Coronary artery (tissue), 2 donors: ENCODE measurements at regions not wholly inside any gene's neighbourhood (a gene's known extent, or its start where the extent isn't known, plus 50 kb on each side); places are given as distances from the start of the nearest gene placed in this dataset.

Experiments used
- DNase-seq: peaks from one replicate; pipeline ENCODE4 v3.0.0-alpha.2; 2017; ENCODE audit warnings: low spot score
- H3K27ac ChIP-seq, 2 donors: fragments of 200-600 bp; sonication (generic); one replicate each; pipeline ENCODE4 v1.5.1; 2016 to 2019
- H3K4me3 ChIP-seq: fragments of 200-600 bp; sonication (generic); 2 replicates; pipeline ENCODE4 v1.5.1; 2016; ENCODE audit warnings: mild to moderate bottlenecking, moderate library complexity
- TF ChIP-seq, protein P1 (sequence below): fragments of 200-600 bp; sonication (generic); IDR thresholded peaks from one replicate; pipeline ENCODE4 v1.5.1; 2019; ENCODE audit warnings: antibody characterized with exemption

DNA sequence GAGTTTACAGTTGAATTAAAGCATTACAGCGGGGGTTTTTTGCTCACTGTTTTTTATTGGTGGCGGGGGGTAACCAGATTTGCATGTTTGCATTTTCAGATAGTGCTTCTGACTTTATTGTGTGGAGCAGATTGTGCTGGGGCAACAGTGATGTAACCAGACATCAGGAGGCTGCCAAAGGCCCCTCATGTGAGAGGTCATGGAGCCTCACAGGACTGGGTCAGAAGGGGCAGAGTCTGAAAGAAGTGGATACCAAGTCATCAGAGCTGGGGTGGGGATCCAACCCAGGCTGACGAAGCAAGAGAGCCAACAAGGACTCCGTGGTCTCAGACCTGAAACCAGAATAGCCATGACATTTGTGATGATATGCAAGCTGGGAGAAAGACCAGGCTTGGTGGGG, 259.4 kb upstream of the TAS2R1 start:
- TF ChIP-seq, protein P1, sequence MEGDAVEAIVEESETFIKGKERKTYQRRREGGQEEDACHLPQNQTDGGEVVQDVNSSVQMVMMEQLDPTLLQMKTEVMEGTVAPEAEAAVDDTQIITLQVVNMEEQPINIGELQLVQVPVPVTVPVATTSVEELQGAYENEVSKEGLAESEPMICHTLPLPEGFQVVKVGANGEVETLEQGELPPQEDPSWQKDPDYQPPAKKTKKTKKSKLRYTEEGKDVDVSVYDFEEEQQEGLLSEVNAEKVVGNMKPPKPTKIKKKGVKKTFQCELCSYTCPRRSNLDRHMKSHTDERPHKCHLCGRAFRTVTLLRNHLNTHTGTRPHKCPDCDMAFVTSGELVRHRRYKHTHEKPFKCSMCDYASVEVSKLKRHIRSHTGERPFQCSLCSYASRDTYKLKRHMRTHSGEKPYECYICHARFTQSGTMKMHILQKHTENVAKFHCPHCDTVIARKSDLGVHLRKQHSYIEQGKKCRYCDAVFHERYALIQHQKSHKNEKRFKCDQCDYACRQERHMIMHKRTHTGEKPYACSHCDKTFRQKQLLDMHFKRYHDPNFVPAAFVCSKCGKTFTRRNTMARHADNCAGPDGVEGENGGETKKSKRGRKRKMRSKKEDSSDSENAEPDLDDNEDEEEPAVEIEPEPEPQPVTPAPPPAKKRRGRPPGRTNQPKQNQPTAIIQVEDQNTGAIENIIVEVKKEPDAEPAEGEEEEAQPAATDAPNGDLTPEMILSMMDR: no peak
- H3K4me3 ChIP-seq: no peak overlapping the region
- no peak overlapping the region for H3K27ac ChIP-seq
- no peak for DNase-seq

GRCh38 chr5:9888501-9888901, 258.4 kb upstream of the TAS2R1 start:
- DNase-seq: no peak
- TF ChIP-seq, protein P1: no peak
- H3K27ac ChIP-seq: no peak overlapping the region
- H3K4me3 ChIP-seq: no peak overlapping the region

- TF ChIP-seq, protein P1: no peak
Measured at GRCh38 chr5:9885164-9885563, 255.0 kb upstream of the TAS2R1 start.

DNA sequence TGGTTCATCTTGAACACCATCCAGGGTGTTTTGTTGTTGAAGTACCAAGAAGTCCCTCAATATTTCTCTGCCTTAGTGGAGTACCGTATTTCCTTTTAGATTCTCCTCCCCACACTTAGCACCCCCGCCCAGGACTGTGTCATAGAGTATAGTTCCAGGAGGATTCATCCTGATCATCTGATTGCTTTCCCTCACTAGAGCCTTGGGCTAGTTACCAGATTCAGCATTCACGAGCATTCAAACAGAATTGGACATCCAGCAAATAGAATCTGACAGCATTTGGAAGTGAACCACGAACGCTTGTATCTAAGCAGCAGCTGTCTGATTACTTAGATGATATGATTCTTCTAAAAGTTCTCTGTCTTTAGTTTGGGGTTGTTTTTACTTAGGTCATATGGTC, 248.1 kb upstream of the TAS2R1 start:
- H3K4me3 ChIP-seq: no peak overlapping the region
- no peak for DNase-seq
- H3K27ac ChIP-seq: no peak overlapping the region
- TF ChIP-seq, protein P1: no peak

More at GRCh38 chr5:9885164-9885563, 255.0 kb upstream of the TAS2R1 start:
- Histone ChIP-seq H3K27ac (no peak overlapping the region), H3K4me3 (no peak overlapping the region)
- DNase-seq: no peak

- no peak overlapping the region for H3K4me3 ChIP-seq
- no peak overlapping the region for H3K27ac ChIP-seq
- no peak for DNase-seq
- TF ChIP-seq, protein P1: no peak
Measured at GRCh38 chr5:9877488-9877887, 247.3 kb upstream of the TAS2R1 start.

DNA sequence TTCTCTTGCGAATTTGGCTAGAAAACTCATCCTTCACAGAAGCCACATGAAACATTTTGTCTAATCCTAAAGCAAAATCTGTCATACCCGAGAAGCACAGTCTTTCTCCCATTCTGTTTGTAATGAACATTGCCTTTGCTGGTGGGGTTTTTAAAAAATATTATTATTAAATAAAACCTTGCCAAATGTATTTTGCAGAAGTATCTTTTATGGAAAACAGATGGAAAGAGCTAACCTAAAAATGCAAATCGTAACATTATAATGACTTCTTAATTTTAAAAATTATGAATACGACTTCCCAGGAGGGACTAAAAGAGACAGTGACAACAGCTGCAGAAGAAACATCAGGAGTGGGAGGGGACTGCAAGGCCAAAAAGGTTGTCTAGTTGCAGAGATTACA, 246.3 kb upstream of the TAS2R1 start:
- TF ChIP-seq, protein P1: no peak

DNA sequence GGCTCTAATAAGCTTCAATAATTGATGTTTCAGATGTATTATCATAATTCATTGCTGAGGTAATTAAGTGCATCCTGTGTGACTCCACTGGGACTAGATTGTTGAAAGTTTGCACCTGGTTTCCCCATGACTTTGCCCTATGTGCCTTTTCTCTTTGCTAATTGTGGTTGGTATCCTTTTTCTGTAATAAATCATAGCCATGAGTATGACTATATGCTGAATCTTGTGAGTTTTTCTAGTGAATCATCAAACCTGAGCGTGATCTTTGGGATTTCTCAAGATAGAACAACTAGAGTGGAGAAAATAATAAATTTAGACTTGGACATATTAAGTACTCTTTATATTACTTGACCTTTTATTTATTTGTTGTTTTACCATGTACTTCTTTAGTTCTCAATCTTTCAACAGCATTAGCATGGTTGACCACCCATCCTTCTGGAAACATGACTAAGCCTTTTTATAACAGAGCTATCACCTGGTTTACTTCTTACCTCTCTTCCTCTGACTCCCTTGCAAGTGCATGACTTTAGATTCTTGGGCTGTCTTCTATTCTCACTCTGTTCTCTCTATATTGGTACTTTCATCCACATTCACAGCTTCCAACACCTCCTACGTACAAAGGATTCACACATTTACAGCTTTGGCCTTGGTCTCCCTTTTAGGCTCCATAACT, 239.6 kb upstream of the TAS2R1 start:
- TF ChIP-seq, protein P1: no peak
- DNase-seq: no peak
- no peak overlapping the region for H3K4me3 ChIP-seq
- H3K27ac ChIP-seq: no peak overlapping the region

More for the DNA sequence above, 246.3 kb upstream of the TAS2R1 start:
- Histone ChIP-seq H3K4me3 (no peak overlapping the region), H3K27ac (no peak overlapping the region)
- no peak for DNase-seq
